OCI-LY1 (cell line): ENCODE measurements at regions not wholly inside any gene's neighbourhood (a gene's known extent, or its start where the extent isn't known, plus 50 kb on each side); places are given as distances from the start of the nearest gene placed in this dataset.

Source experiments
- H2AFZ ChIP-seq: fragments of 200-600 bp; sonication (generic), shearing (Covaris generic); 2 replicates; pipeline ENCODE4 v1.6.0; 2014; ENCODE audit warnings: antibody characterized with exemption, mild to moderate bottlenecking, low read length
- H3F3A ChIP-seq: fragments of 200-600 bp; sonication (generic), shearing (Covaris generic); 2 replicates; pipeline ENCODE4 v1.6.0; 2014; ENCODE audit warnings: mild to moderate bottlenecking, antibody characterized with exemption, low read length, moderate library complexity; ENCODE audit not compliant: insufficient read depth
- H3K27ac ChIP-seq: fragments of 200-600 bp; sonication (generic); 2 replicates; pipeline ENCODE4 v1.5.1; 2014; ENCODE audit warnings: low read length, mixed run types, mild to moderate bottlenecking, low read depth; ENCODE audit not compliant: poor library complexity, severe bottlenecking
- H3K27me3 ChIP-seq: fragments of 200-600 bp; sonication (generic); 2 replicates; pipeline ENCODE4 v1.6.0; 2014; ENCODE audit warnings: antibody characterized with exemption, mild to moderate bottlenecking, low read length, moderate library complexity; ENCODE audit not compliant: insufficient read depth
- H3K36me3 ChIP-seq: fragments of 200-600 bp; sonication (generic); 2 replicates; pipeline ENCODE4 v1.6.1; 2014; ENCODE audit warnings: mild to moderate bottlenecking, antibody characterized with exemption, low read length, moderate library complexity, mixed read lengths; ENCODE audit not compliant: insufficient read depth
- H3K4me1 ChIP-seq: fragments of 200-600 bp; sonication (generic); 2 replicates; pipeline ENCODE4 v1.5.1; 2014; ENCODE audit warnings: mild to moderate bottlenecking, low read length, moderate library complexity; ENCODE audit not compliant: insufficient read depth, severe bottlenecking
- H3K4me2 ChIP-seq: fragments of 200-600 bp; sonication (generic), shearing (Covaris generic); 2 replicates; pipeline ENCODE4 v1.6.1; 2014; ENCODE audit warnings: low read length
- H3K4me3 ChIP-seq: fragments of 200-600 bp; sonication (generic); 2 replicates; pipeline ENCODE4 v1.5.1; 2014; ENCODE audit warnings: low read length, low read depth, mild to moderate bottlenecking, mixed read lengths; ENCODE audit not compliant: poor library complexity, severe bottlenecking
- H3K79me2 ChIP-seq: fragments of 200-600 bp; shearing (Covaris generic); 2 replicates; pipeline ENCODE4 v1.6.1; 2016; ENCODE audit warnings: mixed run types, low read length, mixed read lengths; ENCODE audit not compliant: insufficient read depth
- H3K9ac ChIP-seq: fragments of 200-600 bp; sonication (generic), shearing (Covaris generic); 2 replicates; pipeline ENCODE4 v1.6.1; 2014; ENCODE audit warnings: mild to moderate bottlenecking, low read length, mixed read lengths
- H3K9me2 ChIP-seq: fragments of 200-600 bp; sonication (generic), shearing (Covaris generic); 2 replicates; pipeline ENCODE4 v1.6.1; 2014; ENCODE audit warnings: low read depth, mild to moderate bottlenecking, low read length, mixed read lengths
- H3K9me3 ChIP-seq: fragments of 200-600 bp; shearing (Covaris generic); 2 replicates; pipeline ENCODE4 v1.6.1; 2014; ENCODE audit warnings: low read length, mixed read lengths
- H4K20me1 ChIP-seq: fragments of 200-600 bp; sonication (generic), shearing (Covaris generic); 2 replicates; pipeline ENCODE4 v1.6.0; 2016; ENCODE audit warnings: mild to moderate bottlenecking, low read length; ENCODE audit not compliant: insufficient read depth
- CTCF ChIP-seq: fragments of 200-600 bp; sonication (generic), shearing (Covaris generic); IDR thresholded peaks from 2 replicates; pipeline ENCODE4 v1.5.1; 2017; ENCODE audit warnings: mild to moderate bottlenecking, antibody characterized with exemption, low read length, moderate library complexity, mixed read lengths
- EZH2 ChIP-seq: fragments of 200-600 bp; sonication (generic), shearing (Covaris generic); IDR thresholded peaks from 2 replicates; pipeline ENCODE4 v1.8.0; 2017; ENCODE audit warnings: borderline replicate concordance, mixed run types, mild to moderate bottlenecking, antibody characterized with exemption, low read length, moderate library complexity, mixed read lengths

DNA sequence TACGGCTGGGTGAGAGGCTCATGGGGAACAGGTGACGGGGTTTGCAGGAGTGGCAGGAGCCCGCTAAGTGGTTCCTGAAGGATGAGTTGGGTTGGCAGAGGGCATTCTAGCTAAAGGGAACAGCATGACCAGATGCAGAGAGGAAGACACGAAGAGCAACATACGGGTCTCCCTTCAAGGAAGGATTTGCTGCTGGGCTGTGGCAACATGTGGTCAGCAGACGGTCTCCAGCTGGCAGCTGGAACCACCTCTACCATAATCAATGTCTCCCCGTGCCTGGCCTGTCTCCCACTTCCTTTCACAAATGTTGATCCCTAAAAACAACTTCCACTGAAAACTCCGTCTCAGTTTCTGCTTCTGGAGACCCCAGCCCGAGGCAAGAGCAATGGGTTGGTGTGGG is 80.6 kb upstream of the SULF2 start:
- H3K79me2 ChIP-seq = no peaks in the 10 kb centered on the region
- no peak overlapping the region for H3K4me2 ChIP-seq
- no peak overlapping the region for H3K9ac ChIP-seq
- H3K4me1 ChIP-seq = no peaks in the 10 kb centered on the region
- peaks cover 5% of the 10 kb centered on the region; the same call in 1 of the 2 replicates for H3K27me3 ChIP-seq
- H3F3A ChIP-seq = no peaks in the 10 kb centered on the region
- no peak overlapping the region for H2AFZ ChIP-seq
- no peaks in the 10 kb centered on the region for H3K9me3 ChIP-seq
- no peaks in the 10 kb centered on the region for H3K36me3 ChIP-seq
- H3K27ac ChIP-seq = no peak overlapping the region
- H3K4me3 ChIP-seq = no peak overlapping the region
- H4K20me1 ChIP-seq = no peaks in the 10 kb centered on the region
- H3K9me2 ChIP-seq = no peaks in the 10 kb centered on the region
- no peak for TF ChIP-seq CTCF
- TF ChIP-seq EZH2 = no peak

DNA sequence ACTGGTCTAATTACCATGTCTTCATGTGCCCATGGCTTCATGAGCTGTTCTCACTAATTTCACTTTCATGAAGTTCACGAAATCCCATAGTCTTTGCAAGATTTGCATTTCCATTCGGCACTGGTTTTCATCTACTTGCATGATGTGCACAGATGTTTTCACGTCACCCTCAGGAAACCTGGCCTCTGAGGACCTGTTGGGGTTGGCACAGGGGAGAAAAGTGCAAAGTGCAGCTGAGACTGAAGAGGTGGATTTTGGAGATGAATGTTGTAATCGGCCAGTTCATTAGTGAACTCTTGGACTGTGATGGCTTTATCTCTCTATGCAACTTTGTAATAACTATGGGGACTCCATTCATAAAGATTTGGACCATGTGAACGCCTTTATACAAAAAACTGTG is 80.2 kb upstream of the SULF2 start:
- Histone ChIP-seq H3K4me2 (no peak overlapping the region), H3K79me2 (no peaks in the 10 kb centered on the region), H2AFZ (no peak overlapping the region), H3K4me1 (no peaks in the 10 kb centered on the region), H3F3A (no peaks in the 10 kb centered on the region), H3K27ac (no peak overlapping the region), H3K9ac (no peak overlapping the region), H4K20me1 (no peaks in the 10 kb centered on the region), H3K4me3 (no peak overlapping the region), H3K9me3 (no peaks in the 10 kb centered on the region), H3K27me3 (peaks cover 5% of the 10 kb centered on the region; the same call in 1 of the 2 replicates), H3K9me2 (no peaks in the 10 kb centered on the region), H3K36me3 (no peaks in the 10 kb centered on the region)
- TF ChIP-seq CTCF = no peak
- no peak for TF ChIP-seq EZH2

DNA sequence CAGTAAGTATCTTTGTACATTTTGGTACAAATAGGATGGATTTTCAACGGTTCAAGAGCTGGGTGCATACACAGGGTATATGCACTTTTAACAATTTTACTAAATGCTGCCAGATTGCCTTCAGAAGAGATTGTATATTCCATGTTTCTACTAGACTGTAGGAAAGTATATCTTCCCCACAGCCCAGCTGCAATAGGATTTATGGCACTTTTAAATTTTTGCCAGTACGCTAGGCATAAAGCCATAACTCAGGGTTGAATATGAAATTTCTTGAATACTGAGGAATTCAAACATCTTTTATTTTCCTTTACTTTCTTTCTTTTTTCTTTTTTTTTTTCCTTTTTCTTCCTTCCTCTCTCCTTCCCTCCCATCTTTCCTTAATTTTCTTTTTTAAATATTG is 78.7 kb upstream of the SULF2 start:
- H2AFZ ChIP-seq = no peak overlapping the region
- peaks cover 5% of the 10 kb centered on the region; the same call in 1 of the 2 replicates for H3K27me3 ChIP-seq
- H3K9ac ChIP-seq = no peak overlapping the region
- H3F3A ChIP-seq = no peaks in the 10 kb centered on the region
- no peaks in the 10 kb centered on the region for H3K9me3 ChIP-seq
- H3K27ac ChIP-seq = no peak overlapping the region
- H3K79me2 ChIP-seq = no peaks in the 10 kb centered on the region
- H3K4me1 ChIP-seq = no peaks in the 10 kb centered on the region
- H3K4me2 ChIP-seq = no peak overlapping the region
- TF ChIP-seq EZH2 = no peak
- TF ChIP-seq CTCF = no peak
- no peaks in the 10 kb centered on the region for H3K9me2 ChIP-seq
- no peaks in the 10 kb centered on the region for H3K36me3 ChIP-seq
- H4K20me1 ChIP-seq = no peaks in the 10 kb centered on the region
- no peak overlapping the region for H3K4me3 ChIP-seq
